GM21423 (cell line): ENCODE measurements at regions not wholly inside any gene's neighbourhood (a gene's known extent, or its start where the extent isn't known, plus 50 kb on each side); places are given as distances from the start of the nearest gene placed in this dataset.

Experiments used
- ATAC-seq: cut with Tn5 transposase; IDR thresholded peaks from one replicate; pipeline ENCODE4 v1.9.1; 2021; ENCODE audit warnings: mild to moderate bottlenecking, moderate library complexity; ENCODE audit not compliant: unreplicated experiment

- no peak for ATAC-seq
These were observed 137.3 kb upstream of the FRMD4A start for GRCh38 chr10:14468023-14468441.

- no peak for ATAC-seq
These were observed 135.5 kb upstream of the FRMD4A start for GRCh38 chr10:14466257-14466656.

GRCh38 chr10:14460447-14460846, 129.7 kb upstream of the FRMD4A start:
- ATAC-seq = no peak

- ATAC-seq = no peak
These were observed 128.9 kb upstream of the FRMD4A start for GRCh38 chr10:14459665-14460064.

- ATAC-seq = no peak
These were observed 126.1 kb upstream of the FRMD4A start for GRCh38 chr10:14456870-14457266.

GRCh38 chr10:14456218-14456869, 125.6 kb upstream of the FRMD4A start:
- ATAC-seq = no peak

- no peak for ATAC-seq
These were observed 123.9 kb upstream of the FRMD4A start for GRCh38 chr10:14454629-14455028.

GRCh38 chr10:14454206-14454605, 123.5 kb upstream of the FRMD4A start:
- ATAC-seq = no peak

GRCh38 chr10:14453593-14453992, 122.9 kb upstream of the FRMD4A start:
- ATAC-seq = no peak

GRCh38 chr10:14451341-14451740, 120.6 kb upstream of the FRMD4A start:
- ATAC-seq = no peak

- no peak for ATAC-seq
These were observed 119.3 kb upstream of the FRMD4A start for GRCh38 chr10:14450041-14450491.

GRCh38 chr10:14449293-14449815, 118.6 kb upstream of the FRMD4A start:
- no peak for ATAC-seq

- ATAC-seq = no peak
These were observed 117.7 kb upstream of the FRMD4A start for GRCh38 chr10:14448197-14448990.

- no peak for ATAC-seq
These were observed 116.5 kb upstream of the FRMD4A start for GRCh38 chr10:14447094-14447839.

- no peak for ATAC-seq
These were observed 108.9 kb upstream of the FRMD4A start for GRCh38 chr10:14439451-14440259.

- no peak for ATAC-seq
These were observed 107.9 kb upstream of the FRMD4A start for GRCh38 chr10:14438576-14438975.

- ATAC-seq = no peak
These were observed 107.3 kb upstream of the FRMD4A start for GRCh38 chr10:14438057-14438456.

GRCh38 chr10:14435976-14436632, 105.4 kb upstream of the FRMD4A start:
- no peak for ATAC-seq

GRCh38 chr10:14433147-14433546, 102.4 kb upstream of the FRMD4A start:
- ATAC-seq = no peak

GRCh38 chr10:14431868-14432267, 101.1 kb upstream of the FRMD4A start:
- no peak for ATAC-seq
